ENCODE measurements at regions not wholly inside any gene's neighbourhood (a gene's known extent, or its start where the extent isn't known, plus 50 kb on each side); places are given as distances from the start of the nearest gene placed in this dataset.

DNA sequence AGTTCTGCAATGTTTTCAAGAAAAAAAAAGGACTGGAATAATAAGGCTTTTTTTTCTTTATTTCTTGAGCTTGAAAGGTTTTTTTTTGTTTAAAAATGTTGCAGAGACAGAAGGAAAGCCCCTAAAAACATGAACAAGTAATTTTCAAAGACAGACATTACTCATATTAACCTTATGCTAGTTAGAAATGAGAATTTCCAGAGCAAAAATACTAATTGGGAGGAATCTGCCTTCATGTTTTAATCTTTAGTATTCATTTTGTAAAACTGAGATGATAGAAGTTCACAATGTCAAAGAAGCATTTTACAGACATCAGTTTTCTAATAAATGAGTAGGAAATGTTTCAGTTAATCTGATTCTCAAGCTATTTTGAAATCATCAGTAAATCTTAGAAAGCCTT lies 1805.3 kb downstream of the PCDH7 start:
- no peak for DNase-seq

DNA sequence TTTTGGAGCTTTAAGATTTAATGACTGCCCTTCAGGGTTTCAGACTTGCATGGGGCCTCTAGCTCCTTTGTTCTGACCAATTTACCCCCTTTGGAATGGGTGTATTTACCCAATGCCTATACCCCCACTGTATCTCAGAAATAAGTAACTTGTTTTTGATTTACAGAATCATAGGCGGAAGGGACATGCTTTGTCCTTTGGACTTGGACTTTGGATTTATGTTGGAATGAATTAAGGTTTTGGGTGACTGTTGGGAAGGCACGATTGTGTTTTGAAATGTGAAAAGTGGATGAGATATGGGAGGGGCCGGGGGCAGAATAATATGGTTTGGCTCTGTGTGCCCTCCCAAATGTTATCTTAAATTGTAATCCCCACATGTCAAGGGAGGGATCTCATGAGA lies 1824.7 kb downstream of the PCDH7 start:
- DNase-seq = no peak

DNA sequence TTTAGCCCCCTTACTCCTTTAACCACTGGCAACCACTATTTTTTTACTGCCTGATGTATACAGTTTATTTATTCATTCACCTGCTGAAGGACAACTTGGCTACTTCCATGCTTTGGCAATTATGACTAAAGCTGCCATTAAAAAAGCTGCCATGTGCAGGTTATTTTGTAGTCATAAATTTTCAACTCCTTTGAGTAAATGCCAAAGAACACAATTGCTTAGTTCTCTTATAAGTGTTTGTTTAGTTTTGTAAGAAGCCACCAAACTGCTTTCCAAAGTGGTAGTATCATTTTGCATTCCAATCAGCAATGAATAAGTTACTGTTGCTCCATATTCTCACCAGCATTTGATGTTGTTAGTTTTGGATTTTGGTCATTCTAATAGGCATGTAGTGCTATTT lies 1831.8 kb downstream of the PCDH7 start:
- no peak for DNase-seq

DNA sequence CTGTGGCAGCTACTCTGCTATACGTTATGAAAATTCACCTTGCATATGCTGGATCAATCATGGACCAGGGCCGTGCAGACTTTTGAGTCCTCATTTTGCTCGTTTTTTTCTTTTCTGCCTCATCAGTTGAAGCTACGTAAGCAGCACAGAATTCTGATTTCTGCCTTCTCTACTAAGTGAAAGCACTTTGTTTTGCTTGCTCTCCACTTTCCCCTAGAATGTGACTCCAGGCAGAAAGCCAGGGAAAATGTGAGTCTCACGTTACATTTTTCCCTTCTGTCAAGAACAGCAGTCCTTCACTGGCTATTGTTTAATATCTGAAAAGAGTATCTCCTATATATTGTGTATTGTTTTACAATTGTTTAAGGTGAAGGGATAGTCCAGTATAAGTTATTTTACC lies 1840.1 kb downstream of the PCDH7 start:
- no peak for DNase-seq

DNA sequence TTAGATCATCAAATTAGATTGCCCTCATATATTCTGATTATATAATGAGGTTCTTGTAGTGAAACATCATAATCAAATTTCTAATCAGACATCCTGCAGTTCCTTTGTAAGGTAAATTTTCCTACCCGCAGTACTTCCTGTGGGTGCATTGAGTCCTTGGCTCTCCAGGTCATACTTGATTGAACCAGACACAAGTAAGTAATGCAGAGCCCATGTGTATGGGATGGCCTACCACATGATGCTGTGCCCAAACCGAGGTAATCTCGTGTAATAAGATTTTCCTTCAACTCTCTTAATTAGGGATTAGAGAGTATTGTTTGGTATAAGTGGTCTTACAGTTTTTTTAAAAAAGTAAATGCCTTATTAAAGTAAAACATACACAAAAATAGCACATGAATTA lies 1841.8 kb downstream of the PCDH7 start:
- DNase-seq = no peak

DNA sequence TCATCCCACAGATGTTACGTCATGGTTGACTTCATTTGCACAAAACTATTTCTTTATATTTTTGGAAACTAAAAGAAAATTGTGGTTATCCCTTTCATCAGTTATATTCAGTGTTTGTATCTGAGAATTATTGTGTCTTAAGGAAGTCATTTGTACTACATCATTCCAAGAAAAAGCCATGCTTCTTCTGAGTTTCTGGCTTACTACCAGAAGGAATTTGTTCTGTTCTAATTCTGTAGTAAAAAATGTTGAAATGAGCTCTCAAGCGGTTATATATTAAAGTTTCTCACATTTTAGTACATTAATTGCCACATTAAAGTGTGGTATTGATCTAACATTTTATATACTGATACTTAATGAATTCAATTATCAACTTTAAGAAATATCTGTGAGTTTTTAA lies 1844.5 kb downstream of the PCDH7 start:
- DNase-seq = no peak

DNA sequence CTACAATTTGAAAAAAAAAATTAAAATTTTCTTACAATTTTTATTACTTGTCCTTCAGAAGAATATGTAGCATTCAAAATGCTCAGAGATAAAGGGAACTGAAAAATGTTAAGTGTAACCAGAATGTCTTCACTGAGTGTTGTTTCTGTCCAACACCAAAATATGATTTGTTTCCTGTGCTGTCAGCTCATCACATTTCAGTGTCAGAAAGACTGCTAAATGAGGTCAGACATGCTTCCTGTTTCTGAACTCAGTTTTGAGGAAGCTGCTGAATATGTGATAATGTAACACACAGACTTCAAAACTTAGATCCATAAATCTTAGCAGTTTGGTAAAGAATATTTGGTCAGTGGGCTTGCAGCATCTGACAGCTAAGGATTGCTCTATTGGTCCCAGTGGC lies 1849.7 kb downstream of the PCDH7 start:
- DNase-seq = peak; percentile 8

DNA sequence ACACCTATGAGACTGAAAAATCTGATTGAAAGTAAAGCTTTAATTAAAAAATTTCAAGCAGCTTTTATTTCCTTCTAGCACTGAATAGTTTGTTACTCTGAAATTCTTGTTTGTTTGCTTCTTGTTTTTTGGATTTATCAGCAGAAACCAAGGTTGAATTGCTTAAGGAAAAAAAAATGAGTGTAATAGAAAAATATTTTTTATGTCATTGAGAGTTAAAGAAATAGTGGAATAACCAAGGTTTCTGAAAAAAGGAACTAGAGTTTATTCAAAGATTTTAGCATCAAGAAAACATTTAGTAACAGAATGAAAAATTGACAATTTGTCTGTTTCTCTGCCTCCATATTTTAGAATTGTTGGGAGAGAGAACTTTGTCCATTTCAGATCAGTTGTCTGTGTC lies 1852.2 kb downstream of the PCDH7 start:
- no peak for DNase-seq

DNA sequence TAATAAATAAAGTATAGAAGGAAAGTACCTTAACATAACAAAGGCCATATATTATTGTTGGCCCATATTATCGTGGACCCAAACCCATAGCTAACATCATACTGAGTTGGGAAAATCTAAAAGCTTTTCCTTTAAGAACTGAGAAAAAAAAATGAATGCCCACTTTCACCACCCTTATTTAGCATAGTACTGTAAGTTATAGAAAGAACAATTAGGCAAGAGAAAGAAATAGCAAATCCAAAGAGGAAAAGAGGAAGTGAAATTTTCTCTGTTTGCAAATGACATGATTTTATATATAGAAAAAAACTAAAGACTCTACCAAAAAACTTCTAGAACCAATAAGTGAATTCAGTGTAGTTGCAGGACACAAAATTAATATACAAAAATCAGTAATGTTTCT lies 1854.6 kb downstream of the PCDH7 start:
- no peak for DNase-seq

DNA sequence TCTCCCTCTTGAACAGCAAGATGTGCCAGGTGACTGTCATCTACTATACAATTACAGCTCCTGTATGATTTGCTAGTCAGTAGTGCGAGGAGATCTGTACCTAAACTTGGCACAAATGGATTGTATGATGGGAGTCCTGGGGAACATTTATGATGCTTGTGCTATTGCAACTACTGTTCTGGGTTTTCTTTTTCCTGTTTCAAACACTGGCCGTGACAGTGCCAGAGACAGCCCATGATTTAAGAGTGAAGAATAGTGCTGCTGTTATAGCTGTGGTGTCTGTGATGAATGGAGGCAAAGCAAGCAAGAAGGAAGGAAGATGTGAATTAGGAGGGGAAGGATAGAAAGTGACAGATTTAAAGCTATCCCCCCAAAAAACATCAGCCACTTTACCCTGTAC lies 1868.9 kb downstream of the PCDH7 start:
- DNase-seq = no peak

DNA sequence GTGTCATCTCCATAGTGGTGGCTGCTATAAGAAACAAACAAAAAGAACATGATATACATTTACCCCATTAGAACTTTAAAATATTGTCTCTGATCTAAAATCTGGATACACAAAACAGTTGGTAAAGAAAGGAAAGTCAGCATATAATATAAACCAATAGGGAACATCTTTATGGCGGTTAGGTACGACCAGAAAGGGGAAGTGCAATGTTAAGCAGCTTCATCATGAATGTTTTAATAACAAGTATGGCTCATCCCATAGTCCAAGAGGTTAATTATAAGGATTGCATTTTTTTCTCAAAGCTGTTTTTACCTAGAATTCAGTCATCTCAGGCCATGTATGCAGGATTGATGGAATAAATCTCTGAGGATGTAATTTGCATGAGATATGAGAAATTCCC lies 1869.7 kb downstream of the PCDH7 start:
- no peak for DNase-seq

DNA sequence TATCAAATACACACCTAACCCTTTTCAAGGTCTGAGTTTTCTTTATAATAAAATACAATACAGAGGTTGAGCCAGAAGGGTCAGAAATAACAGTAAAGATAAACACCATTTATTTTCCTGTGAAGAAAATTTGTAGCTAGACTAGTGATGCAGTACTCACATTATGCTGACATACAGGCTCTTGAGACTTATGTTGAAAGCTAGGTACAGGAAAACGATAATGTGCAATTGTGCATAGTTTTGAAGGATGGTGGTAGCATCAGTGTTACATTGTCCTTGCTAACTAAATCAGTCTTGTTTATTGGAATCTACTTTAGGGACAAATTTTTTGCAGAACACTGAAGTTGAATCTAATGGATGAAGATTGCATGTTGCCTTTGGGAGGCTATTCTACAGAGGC lies 1877.2 kb downstream of the PCDH7 start:
- no peak for DNase-seq

DNA sequence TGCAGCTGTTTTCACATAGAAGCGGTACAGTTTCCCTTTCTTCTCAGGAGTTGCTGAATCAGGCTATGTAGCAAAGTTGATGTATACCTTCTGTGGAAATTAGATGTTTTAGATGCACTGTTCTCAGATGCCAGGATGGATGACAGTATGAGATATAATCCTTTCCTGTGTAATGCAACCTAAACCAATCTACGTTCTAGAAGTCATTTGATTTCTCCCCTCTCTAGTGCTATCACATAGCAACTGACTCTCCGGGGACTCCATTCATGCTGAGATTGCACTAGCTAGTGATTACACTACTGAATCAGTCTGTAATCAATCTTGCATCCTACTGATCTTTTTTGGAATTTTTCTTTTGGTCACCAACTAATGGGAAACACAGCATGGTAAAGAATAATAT lies 1881.7 kb downstream of the PCDH7 start:
- DNase-seq = no peak

DNA sequence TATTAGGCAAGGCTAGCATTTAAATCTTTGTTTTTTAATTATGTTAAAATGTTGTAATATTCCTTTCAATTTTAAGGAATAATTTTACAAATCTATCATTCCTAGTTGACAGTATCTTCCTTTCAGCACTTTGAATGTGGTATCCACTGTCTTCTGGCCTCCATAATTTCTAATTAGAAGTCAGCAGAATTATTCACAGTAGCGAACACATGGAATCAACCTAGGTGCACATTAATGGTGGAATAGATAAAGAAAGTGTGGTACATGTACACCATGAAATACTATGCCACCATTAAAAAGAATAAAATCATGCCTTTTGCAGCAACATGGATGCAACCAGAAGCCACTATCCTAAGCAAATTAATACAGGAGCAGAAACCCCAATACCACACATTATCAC lies 1887.8 kb downstream of the PCDH7 start:
- no peak for DNase-seq

DNA sequence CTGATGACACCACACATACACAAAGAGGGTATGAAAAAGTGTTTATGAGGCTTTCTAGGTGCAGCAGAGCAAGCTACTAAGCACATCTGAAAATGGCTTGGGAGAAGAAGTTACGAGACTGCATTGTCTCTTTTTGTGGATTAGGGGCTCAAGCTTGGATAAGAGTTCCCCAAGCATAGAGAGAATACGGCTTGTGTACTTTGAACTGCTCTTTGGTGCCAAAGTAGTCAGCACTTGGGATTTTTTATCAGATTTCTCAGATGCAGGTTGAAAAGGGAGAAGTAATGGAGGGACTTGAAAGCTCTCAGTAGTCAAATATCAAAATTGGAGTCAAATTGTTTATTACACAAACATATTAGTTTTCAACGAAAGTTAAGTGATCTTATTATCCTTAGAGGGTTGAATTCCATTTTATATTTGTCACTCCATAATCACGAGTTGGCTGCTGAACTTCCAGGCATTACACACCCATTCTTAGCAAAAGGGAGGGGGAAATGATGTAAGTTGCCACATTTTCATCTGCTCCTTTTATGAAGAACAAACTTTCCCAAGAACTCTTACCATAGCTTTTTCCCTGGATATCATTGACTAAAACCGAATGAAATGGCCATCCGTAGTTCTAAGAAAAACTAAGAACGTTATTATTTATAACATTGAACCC lies 1904.9 kb downstream of the PCDH7 start:
- no peak for DNase-seq

DNA sequence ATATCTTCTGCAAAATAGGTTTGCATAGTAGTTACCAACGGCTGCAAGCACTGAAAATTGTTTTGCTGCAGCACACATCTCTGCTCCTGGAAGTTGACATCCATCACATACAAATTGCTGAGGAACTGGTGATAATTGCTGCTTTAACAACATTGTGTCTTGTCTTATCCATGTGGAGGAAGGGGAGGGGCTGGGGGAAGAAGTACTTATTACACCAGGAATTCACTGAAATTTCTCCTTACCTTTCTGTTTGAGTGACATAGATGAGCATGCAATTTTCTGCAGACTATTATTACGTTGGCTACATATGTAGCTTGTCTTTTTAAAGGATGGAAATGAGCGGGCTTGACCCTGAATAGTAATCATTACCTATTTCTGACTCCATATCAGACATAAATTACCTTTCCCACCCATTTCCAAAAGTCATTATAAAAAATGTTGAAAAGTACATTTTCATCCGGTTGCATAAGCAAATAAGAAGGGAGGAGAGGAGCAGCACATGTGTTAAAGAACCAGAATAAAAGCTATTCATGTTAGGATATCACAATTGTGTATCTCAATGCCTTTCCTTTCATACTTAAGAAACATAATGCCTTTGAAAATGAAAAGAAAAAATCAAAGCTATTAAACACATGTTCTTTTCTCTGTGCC lies 1905.6 kb downstream of the PCDH7 start:
- DNase-seq = no peak

DNA sequence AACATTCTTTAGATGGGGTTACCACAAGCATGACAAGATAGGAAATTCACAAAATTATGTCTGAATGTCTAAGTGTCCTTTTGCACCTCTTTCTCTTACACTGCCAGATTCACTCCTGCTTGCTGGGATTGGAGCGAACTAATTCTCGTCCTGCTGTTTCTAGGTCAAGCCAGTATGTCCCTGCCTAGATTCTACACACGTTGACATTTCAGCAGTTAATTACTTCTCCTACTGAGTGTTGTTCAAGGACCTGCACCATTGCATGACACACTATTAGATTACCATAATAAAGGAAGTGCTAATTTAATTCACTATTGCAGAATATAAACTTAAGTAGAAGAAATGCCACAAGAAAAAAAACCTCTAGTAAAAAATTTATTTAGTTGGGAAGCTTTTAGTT lies 1911.7 kb downstream of the PCDH7 start:
- no peak for DNase-seq

DNA sequence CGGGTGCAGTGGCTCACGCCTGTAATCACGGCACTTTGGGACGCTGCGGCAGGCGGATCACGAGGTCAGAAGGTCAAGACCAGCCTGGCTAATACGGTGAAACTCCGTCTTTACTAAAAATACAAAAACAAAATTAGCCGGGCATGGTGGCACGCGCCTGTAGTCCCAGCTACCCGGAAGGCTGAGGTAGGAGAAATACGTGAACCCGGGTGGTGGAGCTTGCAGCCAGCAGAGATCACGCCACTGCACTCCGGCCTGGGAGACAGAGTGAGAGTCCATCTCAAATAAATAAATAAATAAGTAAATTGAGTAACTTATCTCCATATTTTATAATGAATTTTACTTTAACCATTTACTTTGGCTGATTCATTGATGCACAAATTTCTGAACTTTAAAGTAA lies 1913.3 kb downstream of the PCDH7 start:
- no peak for DNase-seq

DNA sequence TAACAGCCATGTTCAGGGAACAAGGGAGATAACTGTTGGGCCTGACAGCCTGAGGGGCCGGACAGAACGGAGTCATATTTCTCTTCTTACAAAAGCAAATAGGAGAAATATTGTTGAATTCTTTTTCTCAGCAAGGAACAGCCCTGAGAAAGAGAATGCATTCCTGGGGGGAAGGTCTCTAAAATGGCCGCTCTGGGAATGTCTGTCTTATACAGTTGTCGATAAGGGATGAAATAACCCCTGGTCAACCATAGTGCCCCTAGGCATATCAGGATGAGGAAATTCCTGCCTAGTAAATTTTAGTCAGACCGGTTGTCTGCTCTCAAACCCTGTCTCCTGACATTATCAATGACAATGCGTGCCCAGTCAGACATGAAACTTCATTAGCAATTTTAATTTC lies 1925.5 kb downstream of the PCDH7 start:
- DNase-seq = no peak

DNA sequence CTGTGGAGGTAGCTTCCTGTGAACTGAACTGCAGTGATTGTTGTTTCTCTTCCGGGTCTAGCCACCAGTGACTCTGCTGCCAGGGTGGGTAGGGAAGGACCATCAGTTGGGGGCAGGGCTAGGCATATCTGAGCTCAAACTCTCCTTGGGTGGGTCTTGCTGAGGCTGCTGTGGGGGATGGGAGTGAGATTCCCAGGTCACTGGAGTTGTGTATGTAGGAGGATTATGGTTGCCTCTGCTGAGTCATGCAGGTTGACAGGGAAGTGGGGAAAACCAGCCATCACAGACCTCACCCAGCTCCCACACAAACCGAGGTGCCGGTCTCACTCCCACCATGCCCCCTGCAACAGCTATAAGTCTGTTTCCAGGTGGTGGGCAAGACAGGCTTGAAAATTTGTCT lies 1937.8 kb downstream of the PCDH7 start:
- no peak for DNase-seq

DNA sequence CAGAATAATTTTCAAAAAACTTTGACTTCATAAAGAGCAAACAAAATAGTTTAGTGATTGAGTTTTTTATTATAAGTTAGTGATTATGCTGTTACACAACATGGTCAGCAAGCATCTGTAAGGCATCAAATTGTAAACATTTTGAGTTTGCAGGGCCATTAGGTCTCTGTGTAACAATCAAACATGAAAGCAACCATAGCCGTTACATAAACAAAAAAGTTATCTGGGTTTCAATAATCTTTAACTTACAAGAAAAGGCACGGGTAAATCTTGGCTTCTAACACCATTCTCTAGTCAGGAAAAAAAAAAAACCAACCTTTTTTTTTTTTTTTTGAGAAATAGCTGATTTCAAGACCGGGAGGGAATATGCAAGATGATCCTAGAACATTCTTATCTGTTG lies 1941.1 kb downstream of the PCDH7 start:
- DNase-seq = no peak

DNA sequence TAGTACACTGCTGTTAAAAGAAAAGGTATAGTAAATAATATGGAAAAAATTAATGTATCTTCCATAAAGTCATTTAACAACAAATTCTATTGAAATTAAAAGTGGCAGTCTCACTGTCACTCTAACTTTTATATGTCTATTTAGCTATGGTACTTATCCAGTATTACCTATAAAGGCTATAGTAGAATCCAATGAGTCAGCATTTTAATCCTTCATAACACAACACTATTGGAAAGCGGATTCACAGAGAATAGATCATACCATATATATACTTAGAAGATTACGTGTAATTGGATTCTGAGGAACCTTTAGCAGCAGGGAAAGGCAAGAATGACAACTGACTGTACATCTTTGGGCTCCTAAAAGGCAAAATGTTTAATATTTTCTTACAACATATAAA lies 1942.6 kb downstream of the PCDH7 start:
- DNase-seq = no peak

DNA sequence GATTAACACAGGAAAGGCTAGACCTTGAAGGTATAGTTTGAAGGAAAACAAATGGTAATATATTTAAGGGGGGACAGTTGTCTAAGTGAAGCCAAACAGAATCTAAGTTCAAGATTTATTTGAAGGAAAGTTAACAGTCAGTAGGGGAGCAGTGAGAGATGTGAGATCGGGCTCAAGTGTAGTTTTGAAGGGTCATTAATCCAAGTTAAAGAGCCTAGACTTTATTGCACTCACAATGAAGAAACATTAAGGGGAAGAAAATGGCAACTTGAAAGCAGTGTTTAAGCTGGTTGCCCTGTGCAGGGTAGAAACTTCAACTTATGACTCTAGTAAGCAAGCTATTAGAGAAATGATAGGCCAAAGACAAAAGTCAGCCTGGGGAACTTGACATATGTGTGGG lies 1952.2 kb downstream of the PCDH7 start:
- no peak for DNase-seq

DNA sequence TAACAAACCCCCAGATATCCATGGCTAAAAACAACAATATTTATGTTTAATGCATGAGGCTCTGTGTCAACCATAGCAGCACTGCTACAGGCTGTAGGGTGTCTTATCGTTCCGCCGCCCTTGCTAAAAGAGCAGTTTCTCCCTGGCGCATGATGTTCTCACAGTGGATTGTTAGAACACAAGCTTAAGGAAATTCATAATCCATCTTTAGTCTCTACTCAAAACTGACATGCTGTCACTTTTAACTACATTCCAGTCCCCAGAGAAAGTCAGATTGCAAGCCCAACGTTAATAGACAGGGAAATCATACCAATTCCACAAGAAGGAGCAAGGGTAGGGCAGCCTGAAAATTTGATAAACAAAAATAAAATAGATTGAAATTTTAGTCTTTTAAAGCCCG lies 1960.8 kb downstream of the PCDH7 start:
- DNase-seq = no peak

DNA sequence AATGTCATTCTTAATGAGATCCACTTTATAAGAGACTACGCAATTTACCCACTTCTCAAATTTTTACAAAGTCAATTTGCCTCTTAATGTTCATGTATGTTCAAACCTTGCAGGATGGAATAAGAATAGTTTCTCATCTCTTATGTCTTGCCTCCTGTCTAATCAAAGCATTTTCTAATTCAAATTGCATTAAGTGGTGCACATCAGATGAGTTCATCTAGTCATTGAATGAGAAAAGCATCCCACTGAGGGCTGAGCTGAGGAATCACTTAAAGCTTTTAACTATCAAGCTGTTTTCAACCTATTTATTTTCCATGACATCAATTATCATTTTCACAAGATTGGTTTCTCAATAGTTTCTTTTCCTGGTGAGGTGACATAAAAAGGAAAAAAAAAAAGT lies 1964.0 kb downstream of the PCDH7 start:
- no peak for DNase-seq

Data from CD4-positive, alpha-beta T cell treated with Interleukin-17A for 1 hour (primary cell).